ENCODE measurements at regions not wholly inside any gene's neighbourhood (a gene's known extent, or its start where the extent isn't known, plus 50 kb on each side); places are given as distances from the start of the nearest gene placed in this dataset.
A peak's percentile ranks its signal among the peaks of the same experiment; 100 is the strongest.

- Histone ChIP-seq H3K27me3 (no peaks in the 10 kb centered on the region), H3K4me1 (no peaks in the 10 kb centered on the region), H3K4me3 (no peak overlapping the region), H3K27ac (no peak overlapping the region), H3K9me3 (no peaks in the 10 kb centered on the region), H3K36me3 (no peaks in the 10 kb centered on the region)
- intact Hi-C loops (cut with DNase I) = no loop called here
- no peak for ATAC-seq
- no peak for DNase-seq
- no peak for TF ChIP-seq CTCF (IDR thresholded peaks at IDR 0.05)
Observed at GRCh38 chr13:76735641-76736040, 150.6 kb downstream of the KCTD12 start.

DNA sequence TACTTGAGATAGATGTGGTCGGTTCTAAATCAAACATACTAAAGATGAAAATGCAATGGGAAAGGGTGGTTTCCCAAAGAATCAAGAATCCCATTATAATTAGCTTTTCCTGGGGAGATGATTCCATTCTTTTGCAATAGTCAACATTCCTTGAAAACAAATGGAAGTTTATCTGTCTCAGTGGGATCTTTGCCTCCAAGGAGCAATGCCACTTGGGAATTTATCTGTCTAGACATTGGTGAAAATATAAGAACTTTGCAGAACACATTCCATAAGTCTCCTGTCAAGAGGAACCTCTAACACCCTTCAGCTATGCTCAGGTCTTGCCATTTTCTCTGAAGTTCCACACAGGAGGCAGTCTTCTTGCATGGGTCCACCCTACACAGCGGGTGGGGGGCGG, 152.5 kb downstream of the KCTD12 start:
- H3K36me3 ChIP-seq = no peaks in the 10 kb centered on the region
- no peak overlapping the region for H3K27ac ChIP-seq
- no peaks in the 10 kb centered on the region for H3K9me3 ChIP-seq
- no peak for DNase-seq
- no peak for TF ChIP-seq CTCF (IDR thresholded peaks at IDR 0.05)
- H3K27me3 ChIP-seq = no peaks in the 10 kb centered on the region
- no peak overlapping the region for H3K4me3 ChIP-seq
- no peaks in the 10 kb centered on the region for H3K4me1 ChIP-seq
- intact Hi-C loops (cut with DNase I) = no loop called here
- ATAC-seq = no peak

DNA sequence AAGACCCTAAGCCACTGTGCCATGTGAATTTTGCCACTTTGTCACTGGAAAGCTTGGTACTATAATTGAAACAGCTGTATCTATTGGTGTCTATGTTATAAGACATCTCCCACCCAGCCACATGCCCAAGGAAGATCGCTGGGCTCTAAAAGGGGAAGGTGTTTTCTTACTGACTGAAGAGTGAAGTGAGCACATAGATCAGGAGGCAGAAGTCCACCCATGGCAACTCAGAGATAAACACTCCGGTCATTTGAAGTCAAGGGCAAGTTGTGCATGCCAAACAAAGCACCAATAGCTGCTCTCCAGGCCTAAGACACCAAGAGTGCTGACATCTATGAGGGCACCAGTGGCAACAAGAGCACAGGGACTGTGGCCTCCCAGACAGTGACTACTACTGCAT, 153.8 kb downstream of the KCTD12 start:
- H3K4me1 ChIP-seq = no peaks in the 10 kb centered on the region
- intact Hi-C loops (cut with DNase I) = no loop called here
- no peaks in the 10 kb centered on the region for H3K36me3 ChIP-seq
- no peak for TF ChIP-seq CTCF (IDR thresholded peaks at IDR 0.05)
- H3K27me3 ChIP-seq = no peaks in the 10 kb centered on the region
- H3K27ac ChIP-seq = no peak overlapping the region
- no peak overlapping the region for H3K4me3 ChIP-seq
- ATAC-seq (peak; percentile 56), DNase-seq (no peak)
- no peaks in the 10 kb centered on the region for H3K9me3 ChIP-seq

DNA sequence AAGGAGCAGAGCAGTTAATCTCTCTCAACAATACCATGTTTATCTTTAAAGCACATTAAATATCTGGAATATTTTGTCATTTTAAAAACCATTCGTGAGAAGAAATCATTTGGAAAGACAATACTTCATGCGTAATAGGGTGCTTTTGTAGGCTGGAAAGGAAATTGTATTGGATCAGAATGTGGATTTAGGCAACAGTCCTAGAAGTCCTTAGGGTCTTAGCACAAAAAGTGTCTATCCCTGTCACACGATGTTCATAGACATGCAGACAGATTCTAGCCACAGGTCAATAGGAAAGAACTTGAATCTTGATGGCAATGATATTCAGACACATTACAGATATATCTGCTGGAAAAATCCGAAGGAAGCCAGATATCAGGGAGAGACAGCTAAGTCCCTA, 156.0 kb downstream of the KCTD12 start:
- no peak for DNase-seq
- H3K4me1 ChIP-seq = no peaks in the 10 kb centered on the region
- H3K9me3 ChIP-seq = no peaks in the 10 kb centered on the region
- no peak overlapping the region for H3K4me3 ChIP-seq
- no peaks in the 10 kb centered on the region for H3K36me3 ChIP-seq
- intact Hi-C loops (cut with DNase I) = no loop called here
- no peak for TF ChIP-seq CTCF (IDR thresholded peaks at IDR 0.05)
- no peaks in the 10 kb centered on the region for H3K27me3 ChIP-seq
- H3K27ac ChIP-seq = no peak overlapping the region
- no peak for ATAC-seq

- TF ChIP-seq CTCF (IDR thresholded peaks at IDR 0.05) = no peak
- Histone ChIP-seq H3K9me3 (no peaks in the 10 kb centered on the region), H3K4me3 (no peak overlapping the region), H3K36me3 (no peaks in the 10 kb centered on the region), H3K27me3 (no peaks in the 10 kb centered on the region), H3K4me1 (peaks cover 2% of the 10 kb centered on the region), H3K27ac (no peak overlapping the region)
- intact Hi-C loops (cut with DNase I) = no loop called here
- DNase-seq (no peak), ATAC-seq (no peak)
Observed at GRCh38 chr13:76729691-76730090, 156.5 kb downstream of the KCTD12 start.

DNA sequence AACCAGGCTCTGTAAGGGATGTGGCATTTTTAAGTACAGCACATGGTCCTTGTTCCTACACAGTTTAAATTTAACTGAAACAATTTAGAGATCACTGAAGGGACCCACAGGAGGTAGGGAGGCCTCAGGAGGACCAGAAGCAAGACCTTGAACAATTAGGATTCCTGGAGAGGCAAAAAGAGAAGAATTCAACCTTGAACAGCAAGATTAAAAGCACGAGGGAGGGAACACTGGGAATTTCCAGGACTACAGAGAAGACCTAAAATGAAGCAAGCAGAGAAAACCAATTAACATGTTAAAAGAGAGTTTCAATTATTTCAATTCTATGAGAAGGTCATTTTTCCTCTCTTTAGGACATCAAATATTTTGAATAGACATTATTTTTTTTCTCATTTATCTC, 160.3 kb downstream of the KCTD12 start:
- H3K9me3 ChIP-seq = no peaks in the 10 kb centered on the region
- DNase-seq (no peak), ATAC-seq (no peak)
- H3K4me3 ChIP-seq = no peak overlapping the region
- H3K27ac ChIP-seq = no peak overlapping the region
- no peaks in the 10 kb centered on the region for H3K27me3 ChIP-seq
- no peak for TF ChIP-seq CTCF (IDR thresholded peaks at IDR 0.05)
- no peaks in the 10 kb centered on the region for H3K36me3 ChIP-seq
- intact Hi-C loops (cut with DNase I) = no loop called here
- H3K4me1 ChIP-seq = peaks cover 25% of the 10 kb centered on the region
